ENCODE measurements at regions not wholly inside any gene's neighbourhood (a gene's known extent, or its start where the extent isn't known, plus 50 kb on each side); places are given as distances from the start of the nearest gene placed in this dataset.

- DNase-seq = peak; percentile 28
Observed at GRCh38 chr1:172895050-172895460, 155.7 kb downstream of the TNFSF18 start.

GRCh38 chr1:172895761-172896160 is 155.0 kb downstream of the TNFSF18 start:
- DNase-seq = no peak

- DNase-seq = no peak
Observed at GRCh38 chr1:172897738-172898137, 153.0 kb downstream of the TNFSF18 start.

GRCh38 chr1:172898866-172899265 is 151.9 kb downstream of the TNFSF18 start:
- DNase-seq = no peak

- no peak for DNase-seq
Observed at GRCh38 chr1:172900376-172900997, 150.3 kb downstream of the TNFSF18 start.

GRCh38 chr1:172902200-172902599 is 148.5 kb downstream of the TNFSF18 start:
- DNase-seq = no peak

GRCh38 chr1:172902861-172903381 is 147.8 kb downstream of the TNFSF18 start:
- DNase-seq = no peak

- DNase-seq = no peak
Observed at GRCh38 chr1:172903581-172904220, 147.0 kb downstream of the TNFSF18 start.

GRCh38 chr1:172905452-172905851 is 145.3 kb downstream of the TNFSF18 start:
- no peak for DNase-seq

- peak; percentile 39 for DNase-seq
Observed at GRCh38 chr1:172906778-172907592, 143.8 kb downstream of the TNFSF18 start.

GRCh38 chr1:172907834-172908326 is 142.9 kb downstream of the TNFSF18 start:
- DNase-seq = no peak

- no peak for DNase-seq
Observed at GRCh38 chr1:172909606-172910326, 141.0 kb downstream of the TNFSF18 start.

GRCh38 chr1:172912765-172913260 is 137.9 kb downstream of the TNFSF18 start:
- no peak for DNase-seq

- no peak for DNase-seq
Observed at GRCh38 chr1:172914501-172915144, 136.1 kb downstream of the TNFSF18 start.

GRCh38 chr1:172915271-172915670 is 135.5 kb downstream of the TNFSF18 start:
- no peak for DNase-seq

GRCh38 chr1:172916116-172916515 is 134.6 kb downstream of the TNFSF18 start:
- DNase-seq = no peak

GRCh38 chr1:172917972-172918371 is 132.8 kb downstream of the TNFSF18 start:
- DNase-seq = no peak

GRCh38 chr1:172918478-172918877 is 132.3 kb downstream of the TNFSF18 start:
- no peak for DNase-seq

- DNase-seq = no peak
Observed at GRCh38 chr1:172926070-172926469, 124.7 kb downstream of the TNFSF18 start.

GRCh38 chr1:172928412-172928811 is 122.3 kb downstream of the TNFSF18 start:
- no peak for DNase-seq

GRCh38 chr1:172929006-172929405 is 121.7 kb downstream of the TNFSF18 start:
- DNase-seq = no peak

- DNase-seq = no peak
Observed at GRCh38 chr1:172930142-172930541, 120.6 kb downstream of the TNFSF18 start.
